Non-pigmented ciliary epithelial cell (primary cell): ENCODE measurements at regions not wholly inside any gene's neighbourhood (a gene's known extent, or its start where the extent isn't known, plus 50 kb on each side); places are given as distances from the start of the nearest gene placed in this dataset.
"Not testable (repeated sequence)": the region's sequence is repeated elsewhere in the genome, so short reads cannot be mapped to it uniquely, and the experiment has no call there.

ENCODE experiments used
- DNase-seq: peaks from one replicate; pipeline ENCODE4 v3.0.0-alpha.2; 2010; ENCODE audit warnings: low read depth

DNA sequence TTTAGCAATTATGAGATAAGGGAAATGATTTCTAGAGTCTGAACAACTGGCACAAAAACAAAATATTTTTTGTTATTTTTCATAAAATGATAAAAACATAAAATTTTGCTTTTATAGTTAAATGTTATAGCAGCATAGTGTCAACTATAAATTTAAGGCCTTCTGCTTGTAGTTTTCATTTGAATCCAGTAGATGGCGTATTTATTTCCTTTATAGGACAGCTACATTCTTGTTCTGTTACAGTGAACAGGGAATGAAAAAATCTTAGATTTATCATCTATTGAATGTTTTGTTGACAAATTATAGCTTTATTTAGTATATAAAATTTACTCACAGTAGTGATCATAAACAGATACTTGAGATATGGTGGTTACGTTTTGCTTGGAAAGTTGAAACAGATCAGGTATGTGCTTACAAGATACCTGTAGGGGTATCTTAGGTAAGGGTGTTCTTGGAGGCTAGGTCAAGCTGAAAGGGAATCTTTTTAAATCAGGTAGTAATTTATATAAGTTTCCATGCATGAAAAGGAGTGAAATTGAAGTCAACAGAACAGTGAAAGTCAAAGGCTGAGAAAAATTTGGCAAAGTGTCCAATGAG is 239.3 kb upstream of the GRIN3A start:
- peak; percentile 2 for DNase-seq

- no peak for DNase-seq
Observed at GRCh38 chr9:101970609-101971008, 232.2 kb upstream of the GRIN3A start.

- DNase-seq, result no peak
Observed at GRCh38 chr9:101968392-101968791, 229.9 kb upstream of the GRIN3A start.

- no peak for DNase-seq
Observed at GRCh38 chr9:101966691-101967090, 228.2 kb upstream of the GRIN3A start.

- DNase-seq, result no peak
Observed at GRCh38 chr9:101957705-101958104, 219.3 kb upstream of the GRIN3A start.

GRCh38 chr9:101951598-101951997 is 213.2 kb upstream of the GRIN3A start:
- no peak for DNase-seq

- DNase-seq, result no peak
Observed at GRCh38 chr9:101931756-101932155, 193.3 kb upstream of the GRIN3A start.

DNA sequence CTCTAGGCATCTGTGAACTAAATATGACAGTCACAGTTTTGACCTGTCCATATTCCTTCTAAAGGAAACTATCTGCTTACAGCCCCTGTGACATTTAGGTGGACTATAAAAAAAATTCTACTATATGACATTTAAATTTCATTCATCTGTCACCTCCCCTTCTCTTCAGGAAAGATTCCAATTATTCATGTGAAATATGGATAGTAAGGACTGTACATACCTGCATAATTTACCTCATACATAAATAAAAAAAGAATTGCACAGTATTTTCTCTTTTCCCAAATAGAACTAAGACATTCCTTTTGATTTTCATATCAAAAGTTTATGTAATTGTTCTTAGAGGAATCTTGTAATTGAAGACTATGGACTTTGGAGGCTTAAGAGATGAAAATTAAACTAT is 192.3 kb upstream of the GRIN3A start:
- no peak for DNase-seq

DNA sequence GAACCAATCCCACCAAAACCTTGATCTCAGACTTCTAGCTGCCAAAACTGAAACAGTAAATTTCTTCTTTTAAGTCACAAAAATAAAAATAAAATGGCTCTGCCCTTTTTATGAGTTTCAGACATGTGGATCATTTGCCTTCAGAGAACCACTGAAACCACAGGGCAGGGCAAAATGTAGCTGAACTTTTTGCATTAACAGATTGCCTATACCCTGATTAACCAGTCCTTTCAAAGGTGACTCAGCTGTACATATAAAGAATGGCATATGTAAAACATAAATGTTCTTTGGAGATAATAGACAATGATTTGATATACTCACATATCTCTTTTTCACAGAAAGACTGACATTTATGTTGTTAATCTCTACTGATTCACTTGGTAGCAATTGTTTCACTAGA is 187.1 kb upstream of the GRIN3A start:
- no peak for DNase-seq

GRCh38 chr9:101923451-101923850 is 185.0 kb upstream of the GRIN3A start:
- no peak for DNase-seq

DNA sequence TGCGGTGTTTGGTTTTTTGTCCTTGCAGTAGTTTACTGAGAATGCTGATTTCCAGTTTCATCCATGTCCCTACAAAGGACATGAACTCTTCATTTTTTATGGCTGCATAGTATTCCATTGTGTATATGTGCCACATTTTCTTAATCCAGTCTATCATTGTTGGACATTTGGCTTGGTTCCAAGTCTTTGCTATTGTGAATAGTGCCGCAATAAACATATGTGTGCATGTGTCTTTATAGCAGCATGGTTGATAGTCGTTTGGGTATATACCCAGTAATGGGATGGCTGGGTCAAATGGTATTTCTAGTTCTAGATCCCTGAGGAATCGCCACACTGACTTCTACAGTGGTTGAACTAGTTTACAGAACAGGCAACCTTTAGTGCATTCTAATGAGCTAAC is 178.5 kb upstream of the GRIN3A start:
- not testable (repeated sequence) for DNase-seq

GRCh38 chr9:101915482-101915881 is 177.0 kb upstream of the GRIN3A start:
- DNase-seq, result no peak

- DNase-seq, result no peak
Observed at GRCh38 chr9:101912698-101913097, 174.3 kb upstream of the GRIN3A start.

DNA sequence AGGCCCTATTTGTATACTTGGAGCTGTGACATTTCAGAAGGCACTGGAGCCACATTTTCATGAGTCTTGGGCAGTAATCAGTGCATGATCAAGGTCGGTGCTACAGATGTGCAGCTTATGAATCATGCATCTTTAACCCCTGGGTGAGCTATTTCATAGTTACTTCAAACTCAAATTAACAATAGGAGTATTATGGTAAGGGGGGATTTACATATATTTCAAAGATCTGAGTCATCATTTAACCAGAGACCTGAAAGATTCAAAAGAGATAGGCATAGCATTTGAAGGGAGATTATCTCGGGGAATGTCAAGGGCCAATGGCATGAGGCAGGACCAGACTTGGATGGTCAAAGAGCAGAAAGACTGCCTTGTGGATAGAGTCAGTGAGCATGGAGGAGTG is 169.0 kb upstream of the GRIN3A start:
- no peak for DNase-seq

GRCh38 chr9:101904845-101905244 is 166.4 kb upstream of the GRIN3A start:
- DNase-seq, result no peak

GRCh38 chr9:101902051-101902450 is 163.6 kb upstream of the GRIN3A start:
- no peak for DNase-seq

GRCh38 chr9:101897196-101897595 is 158.7 kb upstream of the GRIN3A start:
- DNase-seq, result no peak

DNA sequence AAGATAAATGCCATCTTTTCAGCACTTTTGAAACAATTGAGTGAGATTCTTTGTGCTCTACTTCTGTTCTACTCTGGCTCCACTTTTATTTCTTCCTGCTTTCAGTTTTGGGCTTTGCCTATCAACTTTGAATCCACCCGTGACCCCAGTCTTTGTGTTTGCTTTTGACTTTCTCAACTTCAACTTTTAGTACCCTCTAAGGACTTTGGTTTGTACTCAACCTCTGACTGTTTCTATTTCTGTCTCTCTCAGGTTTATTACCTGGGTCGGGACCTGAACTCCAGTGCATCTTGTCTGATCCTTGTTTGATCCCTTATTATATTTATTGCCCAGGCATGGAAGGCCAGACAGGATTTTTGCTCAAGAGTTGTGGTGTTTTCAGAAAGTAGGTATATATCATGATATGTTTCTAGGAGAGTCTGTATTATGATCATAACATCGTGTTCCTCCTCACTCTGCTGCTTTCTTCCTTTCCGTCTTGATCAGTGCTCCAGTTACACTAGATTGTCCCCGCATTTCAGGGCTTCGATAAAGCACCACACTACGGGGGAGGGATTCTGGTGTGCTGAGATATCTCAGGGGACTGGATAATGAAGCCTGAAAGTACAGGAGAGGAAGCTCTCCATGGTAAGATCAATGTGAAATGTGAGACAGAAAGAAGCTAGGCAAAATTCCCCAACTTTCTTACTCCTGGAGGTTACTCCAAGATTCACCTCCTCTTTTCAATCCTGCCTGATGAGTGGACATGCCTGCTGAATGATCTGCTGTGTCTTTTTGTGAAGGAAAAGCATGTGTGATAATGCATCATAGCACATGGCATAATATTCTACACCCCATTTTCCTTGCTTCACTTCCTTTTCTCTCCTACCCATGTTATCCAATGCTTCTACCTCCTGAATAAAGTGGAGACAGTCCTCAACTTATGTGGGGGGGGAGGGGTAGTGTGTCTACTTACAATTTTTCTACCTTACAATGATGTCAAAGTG is 155.5 kb upstream of the GRIN3A start:
- no peak for DNase-seq

GRCh38 chr9:101881508-101881907 is 143.1 kb upstream of the GRIN3A start:
- no peak for DNase-seq

DNA sequence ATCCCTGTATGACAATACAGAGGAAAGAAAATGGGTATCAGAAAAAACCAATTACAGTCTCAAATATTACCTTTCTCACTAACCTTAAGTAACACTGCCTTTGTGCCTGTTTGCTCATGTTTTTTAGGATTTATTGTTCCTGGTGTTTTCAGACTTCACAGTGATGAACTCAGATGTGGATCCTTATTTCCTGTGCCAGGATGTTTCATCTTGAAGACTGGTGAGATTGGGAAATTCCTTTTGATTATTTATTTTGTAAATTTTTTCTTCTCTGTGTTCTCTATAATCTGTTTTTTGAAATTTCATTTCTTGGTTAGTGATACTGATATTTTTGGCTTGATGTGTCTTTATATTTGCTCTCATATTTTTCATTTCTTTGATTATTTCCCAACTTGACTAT is 142.4 kb upstream of the GRIN3A start:
- DNase-seq, result no peak

GRCh38 chr9:101878734-101879133 is 140.3 kb upstream of the GRIN3A start:
- DNase-seq, result no peak

- no peak for DNase-seq
Observed at GRCh38 chr9:101877439-101877838, 139.0 kb upstream of the GRIN3A start.

- no peak for DNase-seq
Observed at GRCh38 chr9:101861472-101861871, 123.0 kb upstream of the GRIN3A start.

DNA sequence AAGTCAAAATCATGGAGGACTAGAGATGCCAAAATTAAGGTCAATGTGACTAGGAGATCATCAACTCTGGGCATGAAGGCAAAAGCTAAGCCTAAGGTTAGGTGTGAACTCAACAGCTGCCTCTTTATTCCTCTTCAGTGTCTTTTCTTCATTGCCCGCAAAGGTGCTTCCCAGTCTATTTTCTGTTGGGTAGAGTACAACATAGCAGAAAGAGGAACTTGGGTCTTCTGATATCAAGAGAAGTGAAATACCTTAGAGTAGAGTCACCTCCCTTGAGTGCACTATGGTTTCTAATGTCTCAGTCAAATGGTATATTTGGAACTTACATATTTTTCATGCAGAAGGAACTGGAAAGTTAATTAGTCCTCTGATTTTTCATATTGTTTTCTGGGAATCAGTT is 122.5 kb upstream of the GRIN3A start:
- no peak for DNase-seq
